IMR-90 (cell line): ENCODE measurements at regions not wholly inside any gene's neighbourhood (a gene's known extent, or its start where the extent isn't known, plus 50 kb on each side); places are given as distances from the start of the nearest gene placed in this dataset.

Experiments
- ATAC-seq: fragments of 200-7000 bp; cut with Tn5 transposase; 2 replicates; pipeline ENCODE4 v1.9.1; 2020; ENCODE audit warnings: low read depth, mild to moderate bottlenecking, moderate library complexity
- BruUV-seq: library from RNA; stranded (reverse); fragments of 400-500 nt; replicated peaks from 2 replicates; lab custom pipeline; 2021; lab: Mats Ljungman, UMichigan
- CTCF ChIA-PET: fragments of 300-600 bp; formaldehyde crosslinking; extraction: SDS; loops from one replicate; lab custom pipeline; 2021; ENCODE audit warnings: antibody characterized with exemption; lab: Yijun Ruan, JAX
- POLR2A ChIA-PET: fragments of 300-600 bp; sonication (Branson Sonifier 250); formaldehyde crosslinking; loops from one replicate; lab custom pipeline; 2022; ENCODE audit warnings: antibody characterized with exemption; ENCODE audit not compliant: unreplicated experiment; lab: Charles Lee
- DNase-seq: peaks from one replicate; pipeline ENCODE4 v3.0.0; 2013
- H2AFZ ChIP-seq: replicated peaks from 2 replicates; pipeline ENCODE3; 2013; ENCODE audit warnings: low read length, mild to moderate bottlenecking; ENCODE audit not compliant: poor library complexity
- H2AK5ac ChIP-seq: 2 replicates; pipeline ENCODE4 v1.6.1; 2013; ENCODE audit warnings: low read depth, low read length, inconsistent platforms
- H2AK9ac ChIP-seq: replicated peaks from 2 replicates; pipeline ENCODE3; 2013; ENCODE audit warnings: mild to moderate bottlenecking, low read depth, low read length, moderate library complexity; ENCODE audit not compliant: poor library complexity
- H2BK120ac ChIP-seq: 2 replicates; pipeline ENCODE4 v1.6.1; 2013; ENCODE audit warnings: low read depth, low read length, inconsistent platforms
- H2BK15ac ChIP-seq: 3 replicates; pipeline ENCODE4 v1.6.1; 2013; ENCODE audit warnings: low read depth, low read length, inconsistent platforms
- H2BK20ac ChIP-seq: 2 replicates; pipeline ENCODE4 v1.6.1; 2013; ENCODE audit warnings: low read depth, mild to moderate bottlenecking, inconsistent platforms, low read length, moderate library complexity
- H2BK5ac ChIP-seq: 2 replicates; pipeline ENCODE4 v1.6.1; 2013; ENCODE audit warnings: mild to moderate bottlenecking, low read depth, low read length, inconsistent platforms; ENCODE audit not compliant: poor library complexity, severe bottlenecking
- H3K14ac ChIP-seq: replicated peaks from 2 replicates; pipeline ENCODE4 v1.6.1; 2013; ENCODE audit warnings: low read depth, low read length, inconsistent platforms
- H3K18ac ChIP-seq: 2 replicates; pipeline ENCODE4 v1.6.1; 2013; ENCODE audit warnings: low read depth, low read length, control low read depth
- H3K23ac ChIP-seq: 2 replicates; pipeline ENCODE4 v1.6.1; 2013; ENCODE audit warnings: low read depth, low read length, inconsistent platforms
- H3K27ac ChIP-seq: 2 replicates; pipeline ENCODE4 v1.5.1; 2013; ENCODE audit warnings: mild to moderate bottlenecking, control low read depth, low read length; ENCODE audit not compliant: insufficient read depth
- H3K27me3 ChIP-seq: 2 replicates; pipeline ENCODE4 v1.6.1; 2013; ENCODE audit warnings: low read length; ENCODE audit not compliant: control insufficient read depth, insufficient read depth
- H3K36me3 ChIP-seq: 2 replicates; pipeline ENCODE4 v1.6.1; 2013; ENCODE audit warnings: low read length, mixed read lengths; ENCODE audit not compliant: control insufficient read depth, insufficient read depth
- H3K4ac ChIP-seq: 2 replicates; pipeline ENCODE4 v1.6.1; 2013; ENCODE audit warnings: low read depth, low read length, inconsistent platforms
- H3K4me1 ChIP-seq: 2 replicates; pipeline ENCODE4 v1.6.1; 2013; ENCODE audit warnings: low read length, mixed read lengths; ENCODE audit not compliant: control insufficient read depth, insufficient read depth
- H3K4me2 ChIP-seq: 2 replicates; pipeline ENCODE4 v1.6.1; 2013; ENCODE audit warnings: low read depth, mild to moderate bottlenecking, control low read depth, low read length, moderate library complexity
- H3K4me3 ChIP-seq: 2 replicates; pipeline ENCODE4 v1.5.1; 2013; ENCODE audit warnings: low read depth, mild to moderate bottlenecking, control low read depth, low read length, moderate library complexity; ENCODE audit not compliant: insufficient read depth
- H3K56ac ChIP-seq: 2 replicates; pipeline ENCODE4 v1.6.1; 2013; ENCODE audit warnings: low read length, inconsistent platforms; ENCODE audit not compliant: insufficient read depth; ENCODE audit errors: extremely low read depth
- H3K79me1 ChIP-seq, 2 experiments: 2 replicates each; pipeline ENCODE4 v1.6.1; 2013; ENCODE audit warnings: low read length in 2 of 2, inconsistent platforms in 1 of 2, low read depth in 1 of 2
- H3K9ac ChIP-seq: 2 replicates; pipeline ENCODE4 v1.6.1; 2013; ENCODE audit warnings: low read depth, low read length, control low read depth
- H3K9me1 ChIP-seq: 2 replicates; pipeline ENCODE4 v1.6.1; 2013; ENCODE audit warnings: low read length, inconsistent platforms; ENCODE audit not compliant: insufficient read depth
- H3K9me3 ChIP-seq: 2 replicates; pipeline ENCODE4 v1.6.1; 2013; ENCODE audit warnings: low read length; ENCODE audit not compliant: control insufficient read depth, insufficient read depth
- H4K20me1 ChIP-seq: 2 replicates; pipeline ENCODE4 v1.6.1; 2013; ENCODE audit warnings: low read length, inconsistent platforms; ENCODE audit not compliant: insufficient read depth
- H4K5ac ChIP-seq: 2 replicates; pipeline ENCODE4 v1.6.1; 2013; ENCODE audit warnings: mild to moderate bottlenecking, low read depth, low read length, control low read depth
- H4K8ac ChIP-seq, 2 experiments: 2 replicates each; pipeline ENCODE4 v1.6.1; 2013; ENCODE audit warnings: low read depth in 2 of 2, low read length in 2 of 2, control low read depth in 1 of 2, inconsistent platforms in 1 of 2
- H4K91ac ChIP-seq: 2 replicates; pipeline ENCODE4 v1.6.1; 2013; ENCODE audit warnings: low read depth, low read length, inconsistent platforms; ENCODE audit not compliant: insufficient read depth
- BHLHE40 ChIP-seq: fragments of 150-350 bp; IDR thresholded peaks from 2 replicates; pipeline ENCODE4 v1.6.1; 2016; ENCODE audit warnings: mild to moderate bottlenecking, low read depth, low read length
- CEBPB ChIP-seq: IDR thresholded peaks from 2 replicates; pipeline ENCODE4 v1.6.1; 2012; ENCODE audit warnings: low read depth, low read length, improper control_type of control experiment
- CHD1 ChIP-seq: IDR thresholded peaks from 2 replicates; pipeline ENCODE4 v1.6.1; 2012; ENCODE audit warnings: low read depth, low read length, improper control_type of control experiment
- FOS ChIP-seq: fragments of 150-350 bp; IDR thresholded peaks from 2 replicates; pipeline ENCODE4 v1.6.1; 2016; ENCODE audit warnings: low read depth, low read length
- MAFK ChIP-seq: IDR thresholded peaks from 2 replicates; pipeline ENCODE4 v1.6.1; 2012; ENCODE audit warnings: low read depth, low read length, improper control_type of control experiment
- MAZ ChIP-seq: IDR thresholded peaks from 2 replicates; pipeline ENCODE4 v1.6.1; 2012; ENCODE audit warnings: low read depth, mild to moderate bottlenecking, low read length, improper control_type of control experiment, moderate library complexity, borderline replicate concordance
- MXI1 ChIP-seq: IDR thresholded peaks from 2 replicates; pipeline ENCODE4 v1.6.1; 2012; ENCODE audit warnings: low read depth, mild to moderate bottlenecking, low read length, moderate library complexity, borderline replicate concordance
- NFE2L2 ChIP-seq: fragments of 150-350 bp; IDR thresholded peaks from 2 replicates; pipeline ENCODE4 v1.6.1; 2016; ENCODE audit warnings: low read depth, mild to moderate bottlenecking, low read length
- POLR2A ChIP-seq: IDR thresholded peaks from 2 replicates; pipeline ENCODE4 v1.6.1; 2012; ENCODE audit warnings: mild to moderate bottlenecking, low read depth, low read length
- RAD21 ChIP-seq: IDR thresholded peaks from 2 replicates; pipeline ENCODE4 v1.6.1; 2012; ENCODE audit warnings: low read length, improper control_type of control experiment
- RCOR1 ChIP-seq: IDR thresholded peaks from 2 replicates; pipeline ENCODE4 v1.6.1; 2012; ENCODE audit warnings: mild to moderate bottlenecking, low read length, improper control_type of control experiment; ENCODE audit not compliant: insufficient replicate concordance
- RFX5 ChIP-seq: IDR thresholded peaks from 2 replicates; pipeline ENCODE4 v1.8.0; 2012; ENCODE audit warnings: low read depth, mild to moderate bottlenecking, low read length, moderate library complexity
- SMC3 ChIP-seq: fragments of 150-350 bp; IDR thresholded peaks from 2 replicates; pipeline ENCODE4 v1.6.1; 2016; ENCODE audit warnings: low read depth, mild to moderate bottlenecking, antibody characterized with exemption, low read length, moderate library complexity
- WGBS, 2 experiments: methylation state at CpG; one replicate each; pipeline versions ENCODE4 v1.1.5 to v1.1.7; 2013; ENCODE audit warnings: missing lambda C conversion rate in 2 of 2; ENCODE audit not compliant: insufficient read length in 1 of 2; ENCODE audit errors: extremely low coverage in 2 of 2; 5-methylcytosine and 5-hydroxymethylcytosine counted together
- dilution Hi-C: fragments of 300-500 bp; cut with HindIII; formaldehyde crosslinking; loops from one replicate; pipeline ENCODE4 v1.14.3; 2018; ENCODE audit warnings: low sequenced_read_pairs; ENCODE audit not compliant: unreplicated experiment
- in situ Hi-C: fragments of 300-500 bp; cut with MboI; formaldehyde crosslinking; loops from 3 replicates; pipeline ENCODE4 v1.14.3; 2019; ENCODE audit warnings: low sequenced_read_pairs, inconsistent platforms, mixed read lengths
- intact Hi-C: fragments of 100-400 bp; cut with micrococcal nuclease; formaldehyde crosslinking; loops from 2 replicates; pipeline ENCODE4 v1.10.0; 2022
- TF ChIP-seq, protein P1 (sequence below): fragments of 150-350 bp; IDR thresholded peaks from 2 replicates; pipeline ENCODE4 v1.6.1; 2016; ENCODE audit warnings: low read depth, mild to moderate bottlenecking, low read length, moderate library complexity, borderline replicate concordance
- TF ChIP-seq, protein P2 (sequence below): fragments of 150-350 bp; IDR thresholded peaks from 2 replicates; pipeline ENCODE4 v1.6.1; 2017; ENCODE audit warnings: mild to moderate bottlenecking, antibody characterized with exemption, low read length, low read depth
- TF ChIP-seq, protein P3 (sequence below): conservative IDR thresholded peaks from 2 replicates; pipeline ENCODE4 v1.5.1; 2012; ENCODE audit warnings: mild to moderate bottlenecking, low read depth, low read length, improper control_type of control experiment

DNA sequence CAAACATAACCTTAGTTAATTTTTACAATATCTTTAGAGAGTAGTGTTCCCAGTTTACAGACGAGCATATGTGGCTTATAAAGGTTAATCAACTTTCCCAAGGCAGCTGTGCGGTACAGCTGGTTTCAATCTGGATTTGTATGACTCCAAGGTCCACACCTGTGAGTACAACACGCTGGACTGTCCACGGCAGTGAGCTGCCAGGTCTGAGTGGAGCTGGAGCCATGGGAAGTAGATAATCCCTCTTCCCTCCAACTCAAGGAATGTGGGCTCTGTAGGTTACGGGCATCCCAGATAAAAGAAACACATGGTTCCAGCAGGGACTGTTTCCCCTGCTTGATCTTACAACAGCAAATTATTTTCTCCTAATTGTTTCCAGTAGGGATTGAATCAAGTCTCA, 102.2 kb downstream of the SOD2 start:
- WGBS, 2 experiments: no CpG with 5 or more reads among the region's 5 CpGs
- Histone ChIP-seq H4K8ac (no peak overlapping the region), H4K5ac (no peak overlapping the region)

More for the DNA sequence above, 102.2 kb downstream of the SOD2 start:
- Histone ChIP-seq H3K4me1 (peaks cover 12% of the 10 kb centered on the region), H3K4me3 (no peak overlapping the region), H2AFZ (no peak overlapping the region), H2AK9ac (no peak overlapping the region), H3K36me3 (no peaks in the 10 kb centered on the region), H3K4ac (no peak overlapping the region), H2BK15ac (no peak overlapping the region), H2BK5ac (no peak overlapping the region), H3K9me3 (peaks cover 2% of the 10 kb centered on the region; the same call in 1 of the 2 replicates), H4K91ac (no peak overlapping the region), H3K4me2 (no peak overlapping the region), H3K9ac (no peak overlapping the region), H3K56ac (no peak overlapping the region), H4K20me1 (0 out of 2 replicates have a peak, but pooled peaks cover 3% of the 10 kb centered on the region), H3K79me1 (no peaks in the 10 kb centered on the region), H2BK120ac (no peak overlapping the region), H3K27ac (no peak overlapping the region), H3K23ac (no peak overlapping the region), H3K9me1 (peaks cover 8% of the 10 kb centered on the region), H3K27me3 (peaks cover 7% of the 10 kb centered on the region; the same call in 1 of the 2 replicates), H3K14ac (no peak overlapping the region), H3K18ac (no peak overlapping the region), H2BK20ac (no peak overlapping the region), H2AK5ac (no peak overlapping the region)
- no peak for ATAC-seq
- TF ChIP-seq RAD21: no peak
- TF ChIP-seq MAFK: no peak
- TF ChIP-seq SMC3: no peak
- no peak for TF ChIP-seq FOS
- TF ChIP-seq CEBPB: no peak
- TF ChIP-seq, protein P1, sequence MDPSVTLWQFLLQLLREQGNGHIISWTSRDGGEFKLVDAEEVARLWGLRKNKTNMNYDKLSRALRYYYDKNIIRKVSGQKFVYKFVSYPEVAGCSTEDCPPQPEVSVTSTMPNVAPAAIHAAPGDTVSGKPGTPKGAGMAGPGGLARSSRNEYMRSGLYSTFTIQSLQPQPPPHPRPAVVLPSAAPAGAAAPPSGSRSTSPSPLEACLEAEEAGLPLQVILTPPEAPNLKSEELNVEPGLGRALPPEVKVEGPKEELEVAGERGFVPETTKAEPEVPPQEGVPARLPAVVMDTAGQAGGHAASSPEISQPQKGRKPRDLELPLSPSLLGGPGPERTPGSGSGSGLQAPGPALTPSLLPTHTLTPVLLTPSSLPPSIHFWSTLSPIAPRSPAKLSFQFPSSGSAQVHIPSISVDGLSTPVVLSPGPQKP: no peak
- TF ChIP-seq RCOR1: no peak
- no peak for TF ChIP-seq RFX5
- TF ChIP-seq BHLHE40: no peak
- TF ChIP-seq, protein P2, sequence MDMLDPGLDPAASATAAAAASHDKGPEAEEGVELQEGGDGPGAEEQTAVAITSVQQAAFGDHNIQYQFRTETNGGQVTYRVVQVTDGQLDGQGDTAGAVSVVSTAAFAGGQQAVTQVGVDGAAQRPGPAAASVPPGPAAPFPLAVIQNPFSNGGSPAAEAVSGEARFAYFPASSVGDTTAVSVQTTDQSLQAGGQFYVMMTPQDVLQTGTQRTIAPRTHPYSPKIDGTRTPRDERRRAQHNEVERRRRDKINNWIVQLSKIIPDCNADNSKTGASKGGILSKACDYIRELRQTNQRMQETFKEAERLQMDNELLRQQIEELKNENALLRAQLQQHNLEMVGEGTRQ: no peak
- no peak for TF ChIP-seq MXI1
- no peak for TF ChIP-seq MAZ
- TF ChIP-seq CHD1: no peak
- no peak for TF ChIP-seq POLR2A
- TF ChIP-seq, protein P3, sequence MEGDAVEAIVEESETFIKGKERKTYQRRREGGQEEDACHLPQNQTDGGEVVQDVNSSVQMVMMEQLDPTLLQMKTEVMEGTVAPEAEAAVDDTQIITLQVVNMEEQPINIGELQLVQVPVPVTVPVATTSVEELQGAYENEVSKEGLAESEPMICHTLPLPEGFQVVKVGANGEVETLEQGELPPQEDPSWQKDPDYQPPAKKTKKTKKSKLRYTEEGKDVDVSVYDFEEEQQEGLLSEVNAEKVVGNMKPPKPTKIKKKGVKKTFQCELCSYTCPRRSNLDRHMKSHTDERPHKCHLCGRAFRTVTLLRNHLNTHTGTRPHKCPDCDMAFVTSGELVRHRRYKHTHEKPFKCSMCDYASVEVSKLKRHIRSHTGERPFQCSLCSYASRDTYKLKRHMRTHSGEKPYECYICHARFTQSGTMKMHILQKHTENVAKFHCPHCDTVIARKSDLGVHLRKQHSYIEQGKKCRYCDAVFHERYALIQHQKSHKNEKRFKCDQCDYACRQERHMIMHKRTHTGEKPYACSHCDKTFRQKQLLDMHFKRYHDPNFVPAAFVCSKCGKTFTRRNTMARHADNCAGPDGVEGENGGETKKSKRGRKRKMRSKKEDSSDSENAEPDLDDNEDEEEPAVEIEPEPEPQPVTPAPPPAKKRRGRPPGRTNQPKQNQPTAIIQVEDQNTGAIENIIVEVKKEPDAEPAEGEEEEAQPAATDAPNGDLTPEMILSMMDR: no peak
- TF ChIP-seq NFE2L2: no peak
- ChIA-PET POLR2A (no interaction called here), CTCF (no interaction called here)
- no TSS peak for BruUV-seq
- DNase-seq: no peak
- dilution Hi-C loops: no loop called here
- in situ Hi-C loops: no loop called here
- intact Hi-C loops: no loop called here
